GM23248 (cell line): ENCODE measurements at regions not wholly inside any gene's neighbourhood (a gene's known extent, or its start where the extent isn't known, plus 50 kb on each side); places are given as distances from the start of the nearest gene placed in this dataset.

Source experiments
- DNase-seq: peaks from one replicate; pipeline ENCODE4 v3.0.0-alpha.2; 2015
- H2AFZ ChIP-seq: fragments of 200-600 bp; sonication (generic); 2 replicates; pipeline ENCODE4 v1.6.1; 2016; ENCODE audit warnings: antibody characterized with exemption
- H3F3A ChIP-seq: fragments of 200-600 bp; sonication (generic); 2 replicates; pipeline ENCODE4 v1.6.1; 2016; ENCODE audit warnings: mild to moderate bottlenecking, antibody characterized with exemption, mixed run types; ENCODE audit not compliant: insufficient read depth
- H3K27ac ChIP-seq: fragments of 200-600 bp; sonication (generic); 2 replicates; pipeline ENCODE4 v1.5.1; 2016; ENCODE audit warnings: mild to moderate bottlenecking
- H3K27me3 ChIP-seq: fragments of 200-600 bp; sonication (generic); replicated peaks from 2 replicates; pipeline ENCODE4 v1.6.1; 2016; ENCODE audit warnings: mild to moderate bottlenecking; ENCODE audit not compliant: insufficient read depth
- H3K36me3 ChIP-seq: fragments of 200-600 bp; sonication (generic); 2 replicates; pipeline ENCODE4 v1.6.1; 2016; ENCODE audit warnings: low read depth, mild to moderate bottlenecking
- H3K4me1 ChIP-seq: fragments of 200-600 bp; sonication (generic); 2 replicates; pipeline ENCODE4 v1.6.1; 2016; ENCODE audit warnings: mild to moderate bottlenecking; ENCODE audit not compliant: insufficient read depth
- H3K4me2 ChIP-seq: fragments of 200-600 bp; sonication (generic); one replicate; pipeline ENCODE4 v1.6.1; 2016; ENCODE audit warnings: mild to moderate bottlenecking; ENCODE audit not compliant: unreplicated experiment
- H3K4me3 ChIP-seq: fragments of 200-600 bp; sonication (generic); 2 replicates; pipeline ENCODE4 v1.5.1; 2016; ENCODE audit warnings: mild to moderate bottlenecking
- H3K79me2 ChIP-seq: fragments of 200-600 bp; sonication (generic); 2 replicates; pipeline ENCODE4 v1.6.1; 2016; ENCODE audit warnings: mild to moderate bottlenecking; ENCODE audit not compliant: insufficient read depth
- H3K9ac ChIP-seq: fragments of 200-600 bp; sonication (generic); 2 replicates; pipeline ENCODE4 v1.6.1; 2016; ENCODE audit warnings: mild to moderate bottlenecking
- H3K9me2 ChIP-seq: fragments of 200-600 bp; sonication (generic); 2 replicates; pipeline ENCODE4 v1.6.1; 2016; ENCODE audit warnings: mixed run types, mild to moderate bottlenecking, moderate library complexity; ENCODE audit not compliant: insufficient read depth
- H3K9me3 ChIP-seq: fragments of 200-600 bp; sonication (generic); one replicate; pipeline ENCODE4 v1.6.1; 2017; ENCODE audit warnings: low read depth
- H4K20me1 ChIP-seq: fragments of 200-600 bp; sonication (generic); 2 replicates; pipeline ENCODE4 v1.6.0; 2016; ENCODE audit not compliant: insufficient read depth
- EZH2 ChIP-seq: fragments of 200-600 bp; sonication (generic); IDR thresholded peaks from 2 replicates; pipeline ENCODE4 v1.6.1; 2018; ENCODE audit warnings: antibody characterized with exemption, mild to moderate bottlenecking; ENCODE audit not compliant: insufficient read depth, poor library complexity, severe bottlenecking
- EZH2phosphoT487 ChIP-seq: fragments of 200-600 bp; sonication (generic); IDR thresholded peaks from 2 replicates; pipeline ENCODE4 v1.6.1; 2018; ENCODE audit warnings: antibody characterized with exemption, moderate library complexity, mild to moderate bottlenecking, low read depth; ENCODE audit not compliant: insufficient read depth
- WGBS, 2 experiments: methylation state at CpG; one replicate each; pipeline ENCODE4 v1.1.6; 2015 to 2017; ENCODE audit warnings: low lambda C conversion rate in 2 of 2, low coverage in 1 of 2; ENCODE audit errors: missing lambda C conversion rate in 2 of 2; 5-methylcytosine and 5-hydroxymethylcytosine counted together
- in situ Hi-C: fragments of 300-500 bp; cut with MboI; formaldehyde crosslinking; loops from 2 replicates; pipeline ENCODE4 v1.15.0; 2020

- 0 out of 2 replicates have a peak, but pooled peaks cover 12% of the 10 kb centered on the region for H3K27me3 ChIP-seq
- in situ Hi-C loops = no loop called here
Observed at GRCh38 chr10:43001427-43001795, 75.5 kb upstream of the RET start.

DNA sequence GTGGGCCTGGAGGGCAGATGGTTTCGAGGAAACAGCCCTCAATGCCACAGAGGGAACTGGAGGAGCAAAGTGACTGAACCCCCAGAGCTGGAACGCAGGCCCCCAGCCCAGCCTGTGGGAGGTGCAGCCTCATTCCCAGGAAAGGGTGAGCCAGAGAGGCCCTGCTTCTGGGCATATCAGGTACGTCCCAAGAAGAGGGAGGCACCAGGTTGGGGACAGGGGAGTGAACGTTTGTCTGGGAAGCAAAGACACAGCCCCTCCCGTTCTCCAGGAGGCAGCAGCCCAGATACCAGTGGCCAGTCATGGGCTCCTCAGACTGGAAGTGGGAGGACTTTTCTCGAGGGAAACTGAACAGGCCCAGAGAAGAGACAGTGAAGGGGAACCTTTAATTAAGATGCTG, 74.3 kb upstream of the RET start:
- in situ Hi-C loops = no loop called here
- TF ChIP-seq EZH2phosphoT487 = no peak
- Histone ChIP-seq H3F3A (no peaks in the 10 kb centered on the region), H3K79me2 (no peaks in the 10 kb centered on the region), H3K4me2 (no peak overlapping the region), H3K9me2 (no peaks in the 10 kb centered on the region), H3K9me3 (no peaks in the 10 kb centered on the region), H4K20me1 (no peaks in the 10 kb centered on the region), H3K4me1 (no peaks in the 10 kb centered on the region), H3K9ac (no peak overlapping the region), H2AFZ (no peak overlapping the region), H3K36me3 (no peaks in the 10 kb centered on the region), H3K27me3 (peaks cover 13% of the 10 kb centered on the region; the same call in 1 of the 2 replicates), H3K27ac (no peak overlapping the region), H3K4me3 (no peak overlapping the region)
- WGBS, 2 experiments = 22 to 26% methylated on average over 6 of the region's 6 CpGs
- DNase-seq = no peak

More at GRCh38 chr10:43001427-43001795, 75.5 kb upstream of the RET start:
- H3K79me2 ChIP-seq = no peaks in the 10 kb centered on the region
- H3K27ac ChIP-seq = no peak overlapping the region
- no peaks in the 10 kb centered on the region for H3K9me3 ChIP-seq
- no peaks in the 10 kb centered on the region for H4K20me1 ChIP-seq
- H3K9ac ChIP-seq = no peak overlapping the region
- no peaks in the 10 kb centered on the region for H3F3A ChIP-seq
- no peak for TF ChIP-seq EZH2
- TF ChIP-seq EZH2phosphoT487 = no peak
- H3K4me2 ChIP-seq = no peak overlapping the region
- no peaks in the 10 kb centered on the region for H3K9me2 ChIP-seq
- 47 to 65% methylated on average over 3 of the region's 3 CpGs for WGBS, 2 experiments
- no peaks in the 10 kb centered on the region for H3K4me1 ChIP-seq
- no peak overlapping the region for H2AFZ ChIP-seq
- no peak for DNase-seq
- H3K36me3 ChIP-seq = no peaks in the 10 kb centered on the region
- no peak overlapping the region for H3K4me3 ChIP-seq

DNA sequence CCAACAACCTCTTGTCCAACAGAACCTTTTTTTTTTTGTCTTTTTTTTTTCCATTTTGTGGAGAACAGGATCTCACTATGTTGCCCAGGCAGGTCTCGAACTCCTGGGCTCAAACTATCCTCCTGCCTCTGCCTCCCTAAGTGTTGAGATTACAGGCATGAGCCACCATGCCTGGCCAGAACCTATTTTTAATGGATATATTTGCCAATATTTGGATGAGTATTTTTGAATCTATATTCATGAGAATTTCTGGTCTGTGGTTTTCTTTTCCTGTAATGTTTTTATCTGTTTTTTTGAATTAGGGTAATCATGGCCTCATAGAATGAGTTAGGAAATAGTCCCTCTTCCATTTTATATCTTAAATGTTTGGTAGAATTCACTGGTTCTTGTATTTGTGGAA, 70.4 kb upstream of the RET start:
- H4K20me1 ChIP-seq = no peaks in the 10 kb centered on the region
- H3K9ac ChIP-seq = no peak overlapping the region
- H3K79me2 ChIP-seq = no peaks in the 10 kb centered on the region
- WGBS, 2 experiments = 7 to 31% methylated on average over 1 of the region's 1 CpG
- no peaks in the 10 kb centered on the region for H3K9me3 ChIP-seq
- no peak overlapping the region for H2AFZ ChIP-seq
- H3K27ac ChIP-seq = no peak overlapping the region
- H3K4me1 ChIP-seq = no peaks in the 10 kb centered on the region
- peaks cover 13% of the 10 kb centered on the region for H3K27me3 ChIP-seq
- DNase-seq = no peak
- H3K4me3 ChIP-seq = no peak overlapping the region
- H3K36me3 ChIP-seq = no peaks in the 10 kb centered on the region
- H3K9me2 ChIP-seq = no peaks in the 10 kb centered on the region
- no peak overlapping the region for H3K4me2 ChIP-seq
- no peak for TF ChIP-seq EZH2
- TF ChIP-seq EZH2phosphoT487 = no peak
- in situ Hi-C loops = no loop called here
- no peaks in the 10 kb centered on the region for H3F3A ChIP-seq

DNA sequence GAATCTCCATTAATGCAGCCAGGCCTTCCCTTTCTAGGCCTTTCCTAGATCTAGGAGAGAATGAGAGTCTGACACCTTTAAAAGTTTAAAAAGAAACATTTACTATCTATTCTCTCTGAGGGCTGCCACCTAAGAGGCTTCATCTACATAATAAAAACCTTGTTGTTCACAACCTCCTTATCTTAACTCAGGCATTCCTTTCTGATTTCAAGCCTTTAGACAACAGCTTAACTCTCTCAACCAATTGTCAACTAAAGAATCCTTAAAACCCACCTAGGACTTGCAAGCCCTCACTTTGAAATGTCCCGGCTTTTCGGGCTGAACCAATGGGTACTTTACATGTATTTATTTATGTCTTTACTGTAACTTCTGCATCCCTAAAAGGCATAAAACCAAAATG, 64.3 kb upstream of the RET start:
- Histone ChIP-seq H3K9me3 (no peaks in the 10 kb centered on the region), H3K4me3 (no peak overlapping the region), H3K9ac (no peak overlapping the region), H3K36me3 (no peaks in the 10 kb centered on the region), H3F3A (no peaks in the 10 kb centered on the region), H3K4me2 (no peak overlapping the region), H3K4me1 (no peaks in the 10 kb centered on the region), H3K9me2 (no peaks in the 10 kb centered on the region), H3K79me2 (no peaks in the 10 kb centered on the region), H3K27me3 (peaks cover 18% of the 10 kb centered on the region), H2AFZ (no peak overlapping the region), H4K20me1 (no peaks in the 10 kb centered on the region), H3K27ac (no peak overlapping the region)
- in situ Hi-C loops = no loop called here
- DNase-seq = no peak
- TF ChIP-seq EZH2phosphoT487 = no peak
- no peak for TF ChIP-seq EZH2
- 69 to 71% methylated on average over 2 of the region's 2 CpGs for WGBS, 2 experiments

GRCh38 chr10:43013065-43013464, 63.8 kb upstream of the RET start:
- in situ Hi-C loops = no loop called here
- WGBS, 2 experiments = 31 to 32% methylated on average over 1 of the region's 1 CpG

More at GRCh38 chr10:43013065-43013464, 63.8 kb upstream of the RET start:
- Histone ChIP-seq H3K9ac (no peak overlapping the region), H3K27me3 (peaks cover 18% of the 10 kb centered on the region), H3K4me1 (no peaks in the 10 kb centered on the region), H3K9me3 (no peaks in the 10 kb centered on the region), H3K4me2 (no peak overlapping the region), H2AFZ (no peak overlapping the region), H3K4me3 (no peak overlapping the region), H3K79me2 (no peaks in the 10 kb centered on the region), H4K20me1 (no peaks in the 10 kb centered on the region), H3K9me2 (no peaks in the 10 kb centered on the region), H3K36me3 (no peaks in the 10 kb centered on the region), H3F3A (no peaks in the 10 kb centered on the region), H3K27ac (no peak overlapping the region)
- no peak for DNase-seq
- TF ChIP-seq EZH2phosphoT487 = no peak
- no peak for TF ChIP-seq EZH2
